IMR-90 (cell line): ENCODE measurements at regions not wholly inside any gene's neighbourhood (a gene's known extent, or its start where the extent isn't known, plus 50 kb on each side); places are given as distances from the start of the nearest gene placed in this dataset.

Experiments
- ATAC-seq: fragments of 200-7000 bp; cut with Tn5 transposase; 2 replicates; pipeline ENCODE4 v1.9.1; 2020; ENCODE audit warnings: low read depth, mild to moderate bottlenecking, moderate library complexity
- BruUV-seq: library from RNA; stranded (reverse); fragments of 400-500 nt; replicated peaks from 2 replicates; lab custom pipeline; 2021; lab: Mats Ljungman, UMichigan
- CTCF ChIA-PET: fragments of 300-600 bp; formaldehyde crosslinking; extraction: SDS; loops from one replicate; lab custom pipeline; 2021; ENCODE audit warnings: antibody characterized with exemption; lab: Yijun Ruan, JAX
- POLR2A ChIA-PET: fragments of 300-600 bp; sonication (Branson Sonifier 250); formaldehyde crosslinking; loops from one replicate; lab custom pipeline; 2022; ENCODE audit warnings: antibody characterized with exemption; ENCODE audit not compliant: unreplicated experiment; lab: Charles Lee
- DNase-seq: peaks from one replicate; pipeline ENCODE4 v3.0.0; 2013
- H2AFZ ChIP-seq: replicated peaks from 2 replicates; pipeline ENCODE3; 2013; ENCODE audit warnings: low read length, mild to moderate bottlenecking; ENCODE audit not compliant: poor library complexity
- H2AK5ac ChIP-seq: 2 replicates; pipeline ENCODE4 v1.6.1; 2013; ENCODE audit warnings: low read depth, low read length, inconsistent platforms
- H2AK9ac ChIP-seq: replicated peaks from 2 replicates; pipeline ENCODE3; 2013; ENCODE audit warnings: mild to moderate bottlenecking, low read depth, low read length, moderate library complexity; ENCODE audit not compliant: poor library complexity
- H2BK120ac ChIP-seq: 2 replicates; pipeline ENCODE4 v1.6.1; 2013; ENCODE audit warnings: low read depth, low read length, inconsistent platforms
- H2BK15ac ChIP-seq: 3 replicates; pipeline ENCODE4 v1.6.1; 2013; ENCODE audit warnings: low read depth, low read length, inconsistent platforms
- H2BK20ac ChIP-seq: 2 replicates; pipeline ENCODE4 v1.6.1; 2013; ENCODE audit warnings: low read depth, mild to moderate bottlenecking, inconsistent platforms, low read length, moderate library complexity
- H2BK5ac ChIP-seq: 2 replicates; pipeline ENCODE4 v1.6.1; 2013; ENCODE audit warnings: mild to moderate bottlenecking, low read depth, low read length, inconsistent platforms; ENCODE audit not compliant: poor library complexity, severe bottlenecking
- H3K14ac ChIP-seq: replicated peaks from 2 replicates; pipeline ENCODE4 v1.6.1; 2013; ENCODE audit warnings: low read depth, low read length, inconsistent platforms
- H3K18ac ChIP-seq: 2 replicates; pipeline ENCODE4 v1.6.1; 2013; ENCODE audit warnings: low read depth, low read length, control low read depth
- H3K23ac ChIP-seq: 2 replicates; pipeline ENCODE4 v1.6.1; 2013; ENCODE audit warnings: low read depth, low read length, inconsistent platforms
- H3K27ac ChIP-seq: 2 replicates; pipeline ENCODE4 v1.5.1; 2013; ENCODE audit warnings: mild to moderate bottlenecking, control low read depth, low read length; ENCODE audit not compliant: insufficient read depth
- H3K27me3 ChIP-seq: 2 replicates; pipeline ENCODE4 v1.6.1; 2013; ENCODE audit warnings: low read length; ENCODE audit not compliant: control insufficient read depth, insufficient read depth
- H3K36me3 ChIP-seq: 2 replicates; pipeline ENCODE4 v1.6.1; 2013; ENCODE audit warnings: low read length, mixed read lengths; ENCODE audit not compliant: control insufficient read depth, insufficient read depth
- H3K4ac ChIP-seq: 2 replicates; pipeline ENCODE4 v1.6.1; 2013; ENCODE audit warnings: low read depth, low read length, inconsistent platforms
- H3K4me1 ChIP-seq: 2 replicates; pipeline ENCODE4 v1.6.1; 2013; ENCODE audit warnings: low read length, mixed read lengths; ENCODE audit not compliant: control insufficient read depth, insufficient read depth
- H3K4me2 ChIP-seq: 2 replicates; pipeline ENCODE4 v1.6.1; 2013; ENCODE audit warnings: low read depth, mild to moderate bottlenecking, control low read depth, low read length, moderate library complexity
- H3K4me3 ChIP-seq: 2 replicates; pipeline ENCODE4 v1.5.1; 2013; ENCODE audit warnings: low read depth, mild to moderate bottlenecking, control low read depth, low read length, moderate library complexity; ENCODE audit not compliant: insufficient read depth
- H3K56ac ChIP-seq: 2 replicates; pipeline ENCODE4 v1.6.1; 2013; ENCODE audit warnings: low read length, inconsistent platforms; ENCODE audit not compliant: insufficient read depth; ENCODE audit errors: extremely low read depth
- H3K79me1 ChIP-seq, 2 experiments: 2 replicates each; pipeline ENCODE4 v1.6.1; 2013; ENCODE audit warnings: low read length in 2 of 2, inconsistent platforms in 1 of 2, low read depth in 1 of 2
- H3K9ac ChIP-seq: 2 replicates; pipeline ENCODE4 v1.6.1; 2013; ENCODE audit warnings: low read depth, low read length, control low read depth
- H3K9me1 ChIP-seq: 2 replicates; pipeline ENCODE4 v1.6.1; 2013; ENCODE audit warnings: low read length, inconsistent platforms; ENCODE audit not compliant: insufficient read depth
- H3K9me3 ChIP-seq: 2 replicates; pipeline ENCODE4 v1.6.1; 2013; ENCODE audit warnings: low read length; ENCODE audit not compliant: control insufficient read depth, insufficient read depth
- H4K20me1 ChIP-seq: 2 replicates; pipeline ENCODE4 v1.6.1; 2013; ENCODE audit warnings: low read length, inconsistent platforms; ENCODE audit not compliant: insufficient read depth
- H4K5ac ChIP-seq: 2 replicates; pipeline ENCODE4 v1.6.1; 2013; ENCODE audit warnings: mild to moderate bottlenecking, low read depth, low read length, control low read depth
- H4K8ac ChIP-seq, 2 experiments: 2 replicates each; pipeline ENCODE4 v1.6.1; 2013; ENCODE audit warnings: low read depth in 2 of 2, low read length in 2 of 2, control low read depth in 1 of 2, inconsistent platforms in 1 of 2
- H4K91ac ChIP-seq: 2 replicates; pipeline ENCODE4 v1.6.1; 2013; ENCODE audit warnings: low read depth, low read length, inconsistent platforms; ENCODE audit not compliant: insufficient read depth
- BHLHE40 ChIP-seq: fragments of 150-350 bp; IDR thresholded peaks from 2 replicates; pipeline ENCODE4 v1.6.1; 2016; ENCODE audit warnings: mild to moderate bottlenecking, low read depth, low read length
- NFE2L2 ChIP-seq: fragments of 150-350 bp; IDR thresholded peaks from 2 replicates; pipeline ENCODE4 v1.6.1; 2016; ENCODE audit warnings: low read depth, mild to moderate bottlenecking, low read length
- RAD21 ChIP-seq: IDR thresholded peaks from 2 replicates; pipeline ENCODE4 v1.6.1; 2012; ENCODE audit warnings: low read length, improper control_type of control experiment
- RCOR1 ChIP-seq: IDR thresholded peaks from 2 replicates; pipeline ENCODE4 v1.6.1; 2012; ENCODE audit warnings: mild to moderate bottlenecking, low read length, improper control_type of control experiment; ENCODE audit not compliant: insufficient replicate concordance
- WGBS, 2 experiments: methylation state at CpG; one replicate each; pipeline versions ENCODE4 v1.1.5 to v1.1.7; 2013; ENCODE audit warnings: missing lambda C conversion rate in 2 of 2; ENCODE audit not compliant: insufficient read length in 1 of 2; ENCODE audit errors: extremely low coverage in 2 of 2; 5-methylcytosine and 5-hydroxymethylcytosine counted together
- dilution Hi-C: fragments of 300-500 bp; cut with HindIII; formaldehyde crosslinking; loops from one replicate; pipeline ENCODE4 v1.14.3; 2018; ENCODE audit warnings: low sequenced_read_pairs; ENCODE audit not compliant: unreplicated experiment
- in situ Hi-C: fragments of 300-500 bp; cut with MboI; formaldehyde crosslinking; loops from 3 replicates; pipeline ENCODE4 v1.14.3; 2019; ENCODE audit warnings: low sequenced_read_pairs, inconsistent platforms, mixed read lengths
- intact Hi-C: fragments of 100-400 bp; cut with micrococcal nuclease; formaldehyde crosslinking; loops from 2 replicates; pipeline ENCODE4 v1.10.0; 2022
- TF ChIP-seq, protein P1 (sequence below): conservative IDR thresholded peaks from 2 replicates; pipeline ENCODE4 v1.5.1; 2012; ENCODE audit warnings: mild to moderate bottlenecking, low read depth, low read length, improper control_type of control experiment

- Histone ChIP-seq H3K27me3 (no peaks in the 10 kb centered on the region), H4K20me1 (no peaks in the 10 kb centered on the region), H3K9me1 (no peaks in the 10 kb centered on the region), H2BK5ac (no peak overlapping the region), H3K4me3 (no peak overlapping the region), H3K56ac (no peak overlapping the region), H4K8ac (no peak overlapping the region), H2BK20ac (no peak overlapping the region), H2AK5ac (no peak overlapping the region), H3K79me1 (no peaks in the 10 kb centered on the region), H3K14ac (no peak overlapping the region), H2AK9ac (no peak overlapping the region), H3K9me3 (peaks cover 2% of the 10 kb centered on the region; the same call in 1 of the 2 replicates), H3K4ac (no peak overlapping the region), H3K27ac (no peak overlapping the region), H3K4me2 (no peak overlapping the region), H2BK120ac (no peak overlapping the region), H2AFZ (no peak overlapping the region), H3K23ac (no peak overlapping the region), H4K91ac (no peak overlapping the region), H3K36me3 (no peaks in the 10 kb centered on the region), H3K9ac (no peak overlapping the region), H4K5ac (no peak overlapping the region), H3K18ac (no peak overlapping the region), H2BK15ac (no peak overlapping the region), H3K4me1 (no peaks in the 10 kb centered on the region)
- no peak for TF ChIP-seq RCOR1
- TF ChIP-seq, protein P1, sequence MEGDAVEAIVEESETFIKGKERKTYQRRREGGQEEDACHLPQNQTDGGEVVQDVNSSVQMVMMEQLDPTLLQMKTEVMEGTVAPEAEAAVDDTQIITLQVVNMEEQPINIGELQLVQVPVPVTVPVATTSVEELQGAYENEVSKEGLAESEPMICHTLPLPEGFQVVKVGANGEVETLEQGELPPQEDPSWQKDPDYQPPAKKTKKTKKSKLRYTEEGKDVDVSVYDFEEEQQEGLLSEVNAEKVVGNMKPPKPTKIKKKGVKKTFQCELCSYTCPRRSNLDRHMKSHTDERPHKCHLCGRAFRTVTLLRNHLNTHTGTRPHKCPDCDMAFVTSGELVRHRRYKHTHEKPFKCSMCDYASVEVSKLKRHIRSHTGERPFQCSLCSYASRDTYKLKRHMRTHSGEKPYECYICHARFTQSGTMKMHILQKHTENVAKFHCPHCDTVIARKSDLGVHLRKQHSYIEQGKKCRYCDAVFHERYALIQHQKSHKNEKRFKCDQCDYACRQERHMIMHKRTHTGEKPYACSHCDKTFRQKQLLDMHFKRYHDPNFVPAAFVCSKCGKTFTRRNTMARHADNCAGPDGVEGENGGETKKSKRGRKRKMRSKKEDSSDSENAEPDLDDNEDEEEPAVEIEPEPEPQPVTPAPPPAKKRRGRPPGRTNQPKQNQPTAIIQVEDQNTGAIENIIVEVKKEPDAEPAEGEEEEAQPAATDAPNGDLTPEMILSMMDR: no peak
- TF ChIP-seq BHLHE40: no peak
- TF ChIP-seq RAD21: no peak
- TF ChIP-seq NFE2L2: no peak
- ChIA-PET CTCF (no interaction called here), POLR2A (no interaction called here)
- WGBS, 2 experiments: no CpG with 5 or more reads among the region's 5 CpGs
- dilution Hi-C loops: no loop called here
- BruUV-seq: no TSS peak
- ATAC-seq (no peak), DNase-seq (no peak)
- in situ Hi-C loops: no loop called here
- intact Hi-C loops: no loop called here
These were observed 501.0 kb downstream of the RERGL start for GRCh38 chr12:17588968-17589367.
